ENCODE measurements at regions not wholly inside any gene's neighbourhood (a gene's known extent, or its start where the extent isn't known, plus 50 kb on each side); places are given as distances from the start of the nearest gene placed in this dataset.
"Not testable (repeated sequence)": the region's sequence is repeated elsewhere in the genome, so short reads cannot be mapped to it uniquely, and the experiment has no call there.

GRCh38 chr3:59506191-59506590 lies 456.4 kb upstream of the CFAP20DC start:
- TF ChIP-seq CTCF (IDR thresholded peaks at IDR 0.05; ENCODE audit: low read depth, low read length) = no peak
- H3K4me3 ChIP-seq (ENCODE audit: low read depth, low read length) = no peak overlapping the region

- no peak for TF ChIP-seq CTCF (IDR thresholded peaks at IDR 0.05; ENCODE audit: low read depth, low read length)
- H3K4me3 ChIP-seq (ENCODE audit: low read depth, low read length) = no peak overlapping the region
Measured at GRCh38 chr3:59503441-59503840, 453.6 kb upstream of the CFAP20DC start.

- H3K4me3 ChIP-seq (ENCODE audit: low read depth, low read length) = no peak overlapping the region
- no peak for TF ChIP-seq CTCF (IDR thresholded peaks at IDR 0.05; ENCODE audit: low read depth, low read length)
Measured at GRCh38 chr3:59502806-59503205, 453.0 kb upstream of the CFAP20DC start.

- H3K4me3 ChIP-seq (ENCODE audit: low read depth, low read length) = no peak overlapping the region
- no peak for TF ChIP-seq CTCF (IDR thresholded peaks at IDR 0.05; ENCODE audit: low read depth, low read length)
Measured at GRCh38 chr3:59499954-59500353, 450.1 kb upstream of the CFAP20DC start.

- no peak for TF ChIP-seq CTCF (IDR thresholded peaks at IDR 0.05; ENCODE audit: low read depth, low read length)
- H3K4me3 ChIP-seq (ENCODE audit: low read depth, low read length) = no peak overlapping the region
Measured at GRCh38 chr3:59499000-59499399, 449.2 kb upstream of the CFAP20DC start.

GRCh38 chr3:59496250-59496649 lies 446.4 kb upstream of the CFAP20DC start:
- no peak for TF ChIP-seq CTCF (IDR thresholded peaks at IDR 0.05; ENCODE audit: low read depth, low read length)
- no peak overlapping the region for H3K4me3 ChIP-seq (ENCODE audit: low read depth, low read length)

GRCh38 chr3:59494969-59495368 lies 445.1 kb upstream of the CFAP20DC start:
- not testable (repeated sequence) for H3K4me3 ChIP-seq (ENCODE audit: low read depth, low read length)

GRCh38 chr3:59486520-59486919 lies 436.7 kb upstream of the CFAP20DC start:
- no peak for TF ChIP-seq CTCF (IDR thresholded peaks at IDR 0.05; ENCODE audit: low read depth, low read length)
- H3K4me3 ChIP-seq (ENCODE audit: low read depth, low read length) = no peak overlapping the region

All from WI38 (cell line).